NCI-H2029 treated with DMSO at 0.1 percent for 48 hours (cell line): ENCODE measurements at regions not wholly inside any gene's neighbourhood (a gene's known extent, or its start where the extent isn't known, plus 50 kb on each side); places are given as distances from the start of the nearest gene placed in this dataset.
"Not testable (repeated sequence)": the region's sequence is repeated elsewhere in the genome, so short reads cannot be mapped to it uniquely, and the experiment has no call there.

ENCODE experiments used
- DNase-seq: peaks from one replicate; lab custom pipeline; 2025; lab: John Stamatoyannopoulos, UW

GRCh38 chr7:133132906-133133305, 51.0 kb upstream of the CHCHD3 start:
- DNase-seq: no peak

GRCh38 chr7:133134810-133135209, 52.9 kb upstream of the CHCHD3 start:
- DNase-seq: no peak

- no peak for DNase-seq
Observed at GRCh38 chr7:133135451-133135850, 53.6 kb upstream of the CHCHD3 start.

GRCh38 chr7:133139350-133139749, 57.5 kb upstream of the CHCHD3 start:
- no peak for DNase-seq

GRCh38 chr7:133139801-133140200, 57.9 kb upstream of the CHCHD3 start:
- no peak for DNase-seq

GRCh38 chr7:133140994-133141595, 59.2 kb upstream of the CHCHD3 start:
- DNase-seq: no peak

GRCh38 chr7:133150760-133151159, 68.9 kb upstream of the CHCHD3 start:
- DNase-seq: no peak

- DNase-seq: no peak
Observed at GRCh38 chr7:133152875-133153274, 71.0 kb upstream of the CHCHD3 start.

GRCh38 chr7:133155146-133155545, 73.3 kb upstream of the CHCHD3 start:
- DNase-seq: no peak

GRCh38 chr7:133155642-133156041, 73.8 kb upstream of the CHCHD3 start:
- DNase-seq: no peak

GRCh38 chr7:133157045-133157444, 75.2 kb upstream of the CHCHD3 start:
- no peak for DNase-seq

GRCh38 chr7:133164498-133164897, 82.6 kb upstream of the CHCHD3 start:
- no peak for DNase-seq

- no peak for DNase-seq
Observed at GRCh38 chr7:133165001-133165400, 83.1 kb upstream of the CHCHD3 start.

- no peak for DNase-seq
Observed at GRCh38 chr7:133165529-133165928, 83.6 kb upstream of the CHCHD3 start.

GRCh38 chr7:133167300-133167699, 85.4 kb upstream of the CHCHD3 start:
- DNase-seq: no peak

GRCh38 chr7:133169167-133169822, 83.6 kb upstream of the EXOC4 start:
- not testable (repeated sequence) for DNase-seq

GRCh38 chr7:133177476-133177875, 75.4 kb upstream of the EXOC4 start:
- not testable (repeated sequence) for DNase-seq

GRCh38 chr7:133180717-133181116, 72.2 kb upstream of the EXOC4 start:
- DNase-seq: no peak

GRCh38 chr7:133183042-133183794, 69.7 kb upstream of the EXOC4 start:
- peak; percentile 60 for DNase-seq

- DNase-seq: no peak
Observed at GRCh38 chr7:133183969-133184368, 68.9 kb upstream of the EXOC4 start.

- no peak for DNase-seq
Observed at GRCh38 chr7:133185512-133185911, 67.4 kb upstream of the EXOC4 start.

- DNase-seq: no peak
Observed at GRCh38 chr7:133186060-133186459, 66.8 kb upstream of the EXOC4 start.

GRCh38 chr7:133190172-133190528, 62.7 kb upstream of the EXOC4 start:
- DNase-seq: no peak
